Tibial nerve (tissue), 4 donors: ENCODE measurements at regions not wholly inside any gene's neighbourhood (a gene's known extent, or its start where the extent isn't known, plus 50 kb on each side); places are given as distances from the start of the nearest gene placed in this dataset.

ENCODE experiments used
- DNase-seq, 2 donors: peaks; one replicate each; pipeline ENCODE4 v3.0.0-alpha.2; 2019; ENCODE audit warnings: low spot score in 2 of 2
- H3K27ac ChIP-seq, 4 donors: fragments of 200-600 bp; sonication (generic) in 3 of 4; one replicate each; pipeline ENCODE4 v1.5.1; 2017 to 2019; ENCODE audit warnings: mild to moderate bottlenecking in 1 of 4
- H3K27me3 ChIP-seq, 2 donors: fragments of 200-600 bp; sonication (generic) in 1 of 2; one replicate each; pipeline versions ENCODE4 v1.5.1 to v1.6.0; 2017 to 2019
- H3K36me3 ChIP-seq, 3 donors: fragments of 200-600 bp; sonication (generic); one replicate each; pipeline ENCODE4 v1.5.1; 2018 to 2019
- H3K4me1 ChIP-seq, 4 donors: fragments of 200-600 bp; sonication (generic) in 3 of 4; one replicate each; pipeline ENCODE4 v1.5.1; 2017 to 2019
- H3K4me3 ChIP-seq, 4 donors: fragments of 200-600 bp; sonication (generic) in 3 of 4; one replicate each; pipeline ENCODE4 v1.5.1; 2017 to 2019; ENCODE audit warnings: mild to moderate bottlenecking in 1 of 4, moderate library complexity in 1 of 4
- H3K9me3 ChIP-seq, 4 donors: fragments of 200-600 bp; sonication (generic) in 3 of 4; one replicate each; pipeline ENCODE4 v1.5.1; 2017 to 2019
- CTCF ChIP-seq, 5 experiments: fragments of 200-600 bp in 3 of 5; fragments of 450-650 bp in 2 of 5; sonication (generic) in 3 of 5; IDR thresholded peaks; one replicate each; pipeline ENCODE4 v1.5.1; 2016 to 2019; ENCODE audit warnings: antibody characterized with exemption in 5 of 5, mild to moderate bottlenecking in 3 of 5, moderate library complexity in 2 of 5
- EP300 ChIP-seq, 2 donors: sonication (generic); formaldehyde crosslinking; IDR thresholded peaks; one replicate each; pipeline ENCODE4 v1.6.1; 2017; ENCODE audit warnings: antibody characterized with exemption in 2 of 2, mild to moderate bottlenecking in 1 of 2
- POLR2A ChIP-seq, 2 donors: fragments of 450-650 bp; IDR thresholded peaks; one replicate each; pipeline ENCODE4 v1.6.1; 2017; ENCODE audit warnings: antibody characterized with exemption in 2 of 2, mild to moderate bottlenecking in 2 of 2, moderate library complexity in 2 of 2
- WGBS, 2 donors: methylation state at CpG; one replicate each; pipeline ENCODE4 v1.1.5; 2018; 5-methylcytosine and 5-hydroxymethylcytosine counted together

GRCh38 chr4:132506568-132506967 is 642.5 kb upstream of the PCDH10 start:
- no peak for DNase-seq
- no peaks in the 10 kb centered on the region for H3K4me1 ChIP-seq
- no peak for TF ChIP-seq CTCF (IDR thresholded peaks at IDR 0.05)
- no peak for TF ChIP-seq EP300 (IDR thresholded peaks at IDR 0.05)
- no peak for TF ChIP-seq POLR2A (IDR thresholded peaks at IDR 0.05)
- no peaks in the 10 kb centered on the region for H3K27me3 ChIP-seq
- 90 to 98% methylated on average over 2 of the region's 2 CpGs for whole genome bisulfite sequencing, 2 donors
- H3K9me3 ChIP-seq = no peaks in the 10 kb centered on the region
- no peak overlapping the region for H3K27ac ChIP-seq
- no peaks in the 10 kb centered on the region for H3K36me3 ChIP-seq
- no peak overlapping the region for H3K4me3 ChIP-seq

- H3K36me3 ChIP-seq = no peaks in the 10 kb centered on the region
- WGBS, 2 donors = 30 to 51% methylated on average over 2 of the region's 2 CpGs
- H3K9me3 ChIP-seq = no peaks in the 10 kb centered on the region
- H3K27me3 ChIP-seq = no peaks in the 10 kb centered on the region
- TF ChIP-seq EP300 (IDR thresholded peaks at IDR 0.05) (no peak), POLR2A (IDR thresholded peaks at IDR 0.05) (no peak), CTCF (IDR thresholded peaks at IDR 0.05) (no peak)
- no peak overlapping the region for H3K27ac ChIP-seq
- no peak overlapping the region for H3K4me3 ChIP-seq
- H3K4me1 ChIP-seq = no peaks in the 10 kb centered on the region
- DNase-seq = no peak
These were observed 635.6 kb upstream of the PCDH10 start for GRCh38 chr4:132513491-132513890.

GRCh38 chr4:132526652-132527051 is 622.4 kb upstream of the PCDH10 start:
- Histone ChIP-seq H3K4me3 (no peak overlapping the region), H3K36me3 (no peaks in the 10 kb centered on the region), H3K4me1 (no peaks in the 10 kb centered on the region), H3K27me3 (no peaks in the 10 kb centered on the region), H3K9me3 (no peaks in the 10 kb centered on the region), H3K27ac (no peak overlapping the region)
- DNase-seq = no peak
- TF ChIP-seq EP300 (IDR thresholded peaks at IDR 0.05) (no peak), POLR2A (IDR thresholded peaks at IDR 0.05) (no peak), CTCF (IDR thresholded peaks at IDR 0.05) (no peak)
- WGBS, 2 donors = 81 to 94% methylated on average over 1 of the region's 1 CpG

GRCh38 chr4:132527817-132528216 is 621.3 kb upstream of the PCDH10 start:
- Histone ChIP-seq H3K9me3 (no peaks in the 10 kb centered on the region), H3K27ac (no peak overlapping the region), H3K4me3 (no peak overlapping the region), H3K4me1 (no peaks in the 10 kb centered on the region), H3K27me3 (no peaks in the 10 kb centered on the region), H3K36me3 (no peaks in the 10 kb centered on the region)
- DNase-seq = no peak
- 66 to 72% methylated on average over 1 of the region's 1 CpG for WGBS, 2 donors
- TF ChIP-seq CTCF (IDR thresholded peaks at IDR 0.05) (no peak), POLR2A (IDR thresholded peaks at IDR 0.05) (no peak), EP300 (IDR thresholded peaks at IDR 0.05) (no peak)

GRCh38 chr4:132530861-132531260 is 618.2 kb upstream of the PCDH10 start:
- H3K27ac ChIP-seq = no peak overlapping the region
- no peaks in the 10 kb centered on the region for H3K9me3 ChIP-seq
- H3K4me1 ChIP-seq = no peaks in the 10 kb centered on the region
- 49 to 56% methylated on average over 2 of the region's 2 CpGs for WGBS, 2 donors
- no peak overlapping the region for H3K4me3 ChIP-seq
- H3K36me3 ChIP-seq = no peaks in the 10 kb centered on the region
- TF ChIP-seq POLR2A (IDR thresholded peaks at IDR 0.05) = no peak
- TF ChIP-seq CTCF (IDR thresholded peaks at IDR 0.05) = no peak
- no peak for TF ChIP-seq EP300 (IDR thresholded peaks at IDR 0.05)
- DNase-seq = no peak
- H3K27me3 ChIP-seq = no peaks in the 10 kb centered on the region
